Transverse colon (tissue), 3 donors: ENCODE measurements at regions not wholly inside any gene's neighbourhood (a gene's known extent, or its start where the extent isn't known, plus 50 kb on each side); places are given as distances from the start of the nearest gene placed in this dataset.

Source experiments
- EP300 ChIP-seq: sonication (generic); formaldehyde crosslinking; IDR thresholded peaks from one replicate; pipeline ENCODE4 v1.6.1; 2017; ENCODE audit warnings: antibody characterized with exemption, low read depth
- POLR2A ChIP-seq: fragments of 450-650 bp; IDR thresholded peaks from one replicate; pipeline ENCODE4 v1.6.1; 2016; ENCODE audit warnings: antibody characterized with exemption, mild to moderate bottlenecking, moderate library complexity
- TF ChIP-seq, protein P1 (sequence below), 5 experiments: fragments of 200-600 bp in 3 of 5; fragments of 450-650 bp in 2 of 5; sonication (generic) in 3 of 5; IDR thresholded peaks; 1 replicate in 2 of 5; 2 replicates in 3 of 5; pipeline ENCODE4 v1.5.1; 2016 to 2017; ENCODE audit warnings: antibody characterized with exemption in 5 of 5, inconsistent platforms in 3 of 5, mild to moderate bottlenecking in 2 of 5, moderate library complexity in 1 of 5

DNA sequence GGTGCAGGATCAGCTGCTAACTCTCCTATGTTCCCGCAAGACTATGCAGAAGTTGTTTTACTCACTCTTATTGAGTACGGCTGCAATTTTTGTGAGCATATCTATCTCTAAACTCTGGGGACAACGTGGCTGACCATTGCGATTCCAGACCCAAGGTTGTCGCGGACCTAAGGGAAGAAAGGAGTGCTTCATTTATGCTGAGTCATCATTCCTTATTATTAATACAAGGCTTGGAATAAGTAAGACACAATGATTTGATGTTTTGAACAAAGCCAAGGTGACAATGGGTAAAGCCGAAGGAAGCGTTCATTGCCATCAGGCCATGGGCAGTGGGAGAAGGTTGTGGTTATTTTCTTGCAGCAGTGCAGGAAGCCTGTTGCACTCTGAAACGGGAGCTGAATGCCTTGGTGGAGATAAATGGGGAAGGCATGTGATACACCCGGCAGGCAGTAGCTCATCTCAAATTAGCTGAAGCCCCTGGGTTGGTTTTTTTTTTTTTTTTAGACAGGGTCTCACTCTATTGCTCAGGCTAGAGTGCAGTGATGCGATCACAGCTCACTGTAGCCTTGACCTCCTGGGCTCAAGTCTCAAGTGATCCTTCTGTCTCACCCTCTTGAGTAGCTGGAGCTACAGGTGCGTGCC is 605.7 kb downstream of the TYW1 start:
- TF ChIP-seq POLR2A (no peak), EP300 (no peak)
- TF ChIP-seq, protein P1, sequence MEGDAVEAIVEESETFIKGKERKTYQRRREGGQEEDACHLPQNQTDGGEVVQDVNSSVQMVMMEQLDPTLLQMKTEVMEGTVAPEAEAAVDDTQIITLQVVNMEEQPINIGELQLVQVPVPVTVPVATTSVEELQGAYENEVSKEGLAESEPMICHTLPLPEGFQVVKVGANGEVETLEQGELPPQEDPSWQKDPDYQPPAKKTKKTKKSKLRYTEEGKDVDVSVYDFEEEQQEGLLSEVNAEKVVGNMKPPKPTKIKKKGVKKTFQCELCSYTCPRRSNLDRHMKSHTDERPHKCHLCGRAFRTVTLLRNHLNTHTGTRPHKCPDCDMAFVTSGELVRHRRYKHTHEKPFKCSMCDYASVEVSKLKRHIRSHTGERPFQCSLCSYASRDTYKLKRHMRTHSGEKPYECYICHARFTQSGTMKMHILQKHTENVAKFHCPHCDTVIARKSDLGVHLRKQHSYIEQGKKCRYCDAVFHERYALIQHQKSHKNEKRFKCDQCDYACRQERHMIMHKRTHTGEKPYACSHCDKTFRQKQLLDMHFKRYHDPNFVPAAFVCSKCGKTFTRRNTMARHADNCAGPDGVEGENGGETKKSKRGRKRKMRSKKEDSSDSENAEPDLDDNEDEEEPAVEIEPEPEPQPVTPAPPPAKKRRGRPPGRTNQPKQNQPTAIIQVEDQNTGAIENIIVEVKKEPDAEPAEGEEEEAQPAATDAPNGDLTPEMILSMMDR (IDR thresholded peaks at IDR 0.05), result no peak
